ENCODE measurements at regions not wholly inside any gene's neighbourhood (a gene's known extent, or its start where the extent isn't known, plus 50 kb on each side); places are given as distances from the start of the nearest gene placed in this dataset.

DNA sequence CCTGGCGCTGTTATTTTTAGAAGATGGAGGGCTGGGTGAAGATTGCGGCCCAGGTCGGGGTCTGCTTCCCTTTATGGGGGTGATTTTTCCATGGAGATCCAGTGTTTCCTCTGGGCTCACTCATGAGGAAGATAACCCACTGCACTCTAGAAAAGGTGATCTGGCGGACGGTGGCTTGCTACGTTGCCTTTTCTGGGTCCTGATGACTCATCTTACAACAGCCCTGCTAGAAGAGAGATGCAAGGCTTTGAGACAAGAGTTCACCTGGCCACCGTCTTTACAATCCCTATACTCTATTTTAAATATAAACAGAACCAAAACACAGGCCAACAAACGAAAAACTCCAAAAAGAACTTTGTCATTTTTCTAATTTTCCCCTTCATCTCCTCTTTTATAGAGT lies 182.1 kb upstream of the EXOC2 start:
- DNase-seq (ENCODE audit: low read depth), result no peak
- H3K4me3 ChIP-seq (ENCODE audit: control insufficient read depth, low read depth, low read length), result no peak overlapping the region
- TF ChIP-seq, protein P1, sequence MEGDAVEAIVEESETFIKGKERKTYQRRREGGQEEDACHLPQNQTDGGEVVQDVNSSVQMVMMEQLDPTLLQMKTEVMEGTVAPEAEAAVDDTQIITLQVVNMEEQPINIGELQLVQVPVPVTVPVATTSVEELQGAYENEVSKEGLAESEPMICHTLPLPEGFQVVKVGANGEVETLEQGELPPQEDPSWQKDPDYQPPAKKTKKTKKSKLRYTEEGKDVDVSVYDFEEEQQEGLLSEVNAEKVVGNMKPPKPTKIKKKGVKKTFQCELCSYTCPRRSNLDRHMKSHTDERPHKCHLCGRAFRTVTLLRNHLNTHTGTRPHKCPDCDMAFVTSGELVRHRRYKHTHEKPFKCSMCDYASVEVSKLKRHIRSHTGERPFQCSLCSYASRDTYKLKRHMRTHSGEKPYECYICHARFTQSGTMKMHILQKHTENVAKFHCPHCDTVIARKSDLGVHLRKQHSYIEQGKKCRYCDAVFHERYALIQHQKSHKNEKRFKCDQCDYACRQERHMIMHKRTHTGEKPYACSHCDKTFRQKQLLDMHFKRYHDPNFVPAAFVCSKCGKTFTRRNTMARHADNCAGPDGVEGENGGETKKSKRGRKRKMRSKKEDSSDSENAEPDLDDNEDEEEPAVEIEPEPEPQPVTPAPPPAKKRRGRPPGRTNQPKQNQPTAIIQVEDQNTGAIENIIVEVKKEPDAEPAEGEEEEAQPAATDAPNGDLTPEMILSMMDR (IDR thresholded peaks at IDR 0.05; ENCODE audit: control insufficient read depth, insufficient read depth, low read depth, low read length, missing control alignments), result no peak

DNA sequence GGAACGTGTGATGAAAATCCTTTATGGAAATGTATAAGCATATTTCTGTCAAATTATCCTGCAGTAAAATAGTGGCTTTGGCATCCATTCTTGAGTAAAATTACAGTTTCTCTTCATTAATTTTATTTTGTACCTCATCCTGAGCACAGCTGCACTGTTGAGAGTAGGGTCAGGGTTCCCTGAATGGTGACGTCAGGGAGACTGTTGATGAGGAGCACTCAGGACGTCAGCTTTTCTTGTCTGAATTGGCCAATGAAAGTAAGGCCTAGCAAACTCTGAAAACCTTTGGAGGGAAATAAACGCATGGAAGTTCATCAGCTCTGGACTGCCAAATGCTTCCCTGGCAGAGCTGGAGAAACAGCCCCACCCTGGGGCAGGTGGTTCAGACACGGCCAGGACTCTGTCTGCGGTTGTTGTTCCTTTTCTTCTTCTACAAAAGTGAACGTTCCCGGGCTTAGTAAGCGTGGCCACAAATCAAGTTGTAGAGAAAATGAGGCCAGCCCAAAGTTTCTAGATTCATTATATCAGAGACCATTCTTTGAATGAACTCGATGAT lies 179.7 kb upstream of the EXOC2 start:
- no peak overlapping the region for H3K4me3 ChIP-seq (ENCODE audit: control insufficient read depth, low read depth, low read length)
- no peak for DNase-seq (ENCODE audit: low read depth)
- TF ChIP-seq, protein P1 (IDR thresholded peaks at IDR 0.05; ENCODE audit: control insufficient read depth, insufficient read depth, low read depth, low read length, missing control alignments), result no peak

DNA sequence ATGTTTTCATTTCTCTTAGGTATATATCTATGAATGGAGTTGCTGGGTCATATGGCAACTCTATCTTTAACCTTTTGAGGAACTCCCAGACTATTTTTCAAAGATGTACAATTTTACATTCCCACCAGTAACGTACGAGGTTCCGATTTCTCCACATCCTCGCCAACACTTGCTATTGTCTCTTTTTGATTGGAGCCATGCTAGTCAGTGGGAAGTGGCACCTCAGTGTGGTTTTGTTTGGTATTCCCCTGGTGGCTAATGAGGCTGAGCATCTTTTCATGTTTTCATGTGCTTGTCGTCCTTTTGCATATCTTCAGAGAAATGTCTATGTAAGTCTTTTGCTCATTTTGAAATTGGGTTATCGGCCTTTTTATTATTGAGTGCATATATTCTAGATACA lies 178.6 kb upstream of the EXOC2 start:
- no peak for DNase-seq (ENCODE audit: low read depth)
- H3K4me3 ChIP-seq (ENCODE audit: control insufficient read depth, low read depth, low read length), result no peak overlapping the region
- TF ChIP-seq, protein P1 (IDR thresholded peaks at IDR 0.05; ENCODE audit: control insufficient read depth, insufficient read depth, low read depth, low read length, missing control alignments), result no peak

DNA sequence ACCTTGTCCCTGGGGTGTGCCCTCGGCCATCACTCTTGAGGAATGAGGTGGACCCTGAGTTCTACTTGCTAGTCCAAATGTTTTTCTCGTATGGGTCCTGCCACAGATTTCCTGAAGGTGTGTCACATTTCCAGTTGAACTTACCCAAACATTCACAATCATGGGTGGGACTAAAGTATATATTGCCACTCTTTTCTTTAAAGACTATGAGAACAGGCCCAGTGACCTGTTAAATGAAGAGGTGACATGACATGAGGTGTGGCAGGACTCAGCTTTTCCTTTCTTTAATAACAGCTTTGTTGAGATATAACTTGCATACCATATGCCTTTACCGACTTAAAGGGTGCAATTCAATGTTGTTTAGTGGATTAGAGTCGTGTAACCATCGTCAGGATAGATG lies 177.2 kb upstream of the EXOC2 start:
- TF ChIP-seq, protein P1 (IDR thresholded peaks at IDR 0.05; ENCODE audit: control insufficient read depth, insufficient read depth, low read depth, low read length, missing control alignments), result no peak
- DNase-seq (ENCODE audit: low read depth), result no peak
- no peak overlapping the region for H3K4me3 ChIP-seq (ENCODE audit: control insufficient read depth, low read depth, low read length)

DNA sequence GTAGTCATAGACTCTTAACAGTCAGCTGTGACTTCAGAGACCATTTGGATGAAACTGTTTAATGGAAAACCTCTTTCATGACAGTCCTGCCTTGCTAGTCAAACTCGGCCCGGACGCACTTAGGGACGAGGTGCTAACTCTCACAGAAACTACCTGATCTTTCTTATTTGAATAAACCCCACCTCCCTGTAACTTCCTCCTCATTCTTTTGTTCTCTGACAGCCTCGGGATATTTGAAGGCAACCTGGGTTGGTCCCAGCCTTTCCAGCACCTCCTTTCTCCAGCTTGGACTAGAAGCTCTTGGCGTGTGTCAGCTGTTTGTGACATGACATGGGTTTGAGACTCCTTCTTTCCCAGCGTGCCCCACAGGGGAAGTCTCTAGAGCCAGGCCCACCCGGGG lies 175.3 kb upstream of the EXOC2 start:
- DNase-seq (ENCODE audit: low read depth), result no peak
- TF ChIP-seq, protein P1 (IDR thresholded peaks at IDR 0.05; ENCODE audit: control insufficient read depth, insufficient read depth, low read depth, low read length, missing control alignments), result no peak
- H3K4me3 ChIP-seq (ENCODE audit: control insufficient read depth, low read depth, low read length), result no peak overlapping the region

DNA sequence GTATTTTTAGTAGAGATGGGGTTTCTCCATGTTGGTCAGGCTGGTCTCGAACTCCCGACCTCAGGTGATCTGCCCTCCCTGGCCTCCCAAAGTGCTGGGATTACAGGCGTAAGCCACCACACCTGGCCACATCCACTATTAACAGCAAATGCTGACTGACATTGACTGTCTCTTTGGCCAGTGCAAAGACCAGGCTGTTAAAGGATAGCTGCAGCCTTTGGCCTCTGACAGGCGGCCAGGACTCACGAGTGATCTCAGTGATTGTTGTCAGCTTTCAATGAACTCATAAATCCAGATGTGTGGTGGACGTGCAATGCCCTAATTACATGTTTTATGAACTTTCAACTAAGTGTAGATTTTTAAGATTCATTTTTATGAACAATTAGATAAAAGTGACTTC lies 174.4 kb upstream of the EXOC2 start:
- DNase-seq (ENCODE audit: low read depth), result no peak
- H3K4me3 ChIP-seq (ENCODE audit: control insufficient read depth, low read depth, low read length), result no peak overlapping the region
- TF ChIP-seq, protein P1 (IDR thresholded peaks at IDR 0.05; ENCODE audit: control insufficient read depth, insufficient read depth, low read depth, low read length, missing control alignments), result no peak

DNA sequence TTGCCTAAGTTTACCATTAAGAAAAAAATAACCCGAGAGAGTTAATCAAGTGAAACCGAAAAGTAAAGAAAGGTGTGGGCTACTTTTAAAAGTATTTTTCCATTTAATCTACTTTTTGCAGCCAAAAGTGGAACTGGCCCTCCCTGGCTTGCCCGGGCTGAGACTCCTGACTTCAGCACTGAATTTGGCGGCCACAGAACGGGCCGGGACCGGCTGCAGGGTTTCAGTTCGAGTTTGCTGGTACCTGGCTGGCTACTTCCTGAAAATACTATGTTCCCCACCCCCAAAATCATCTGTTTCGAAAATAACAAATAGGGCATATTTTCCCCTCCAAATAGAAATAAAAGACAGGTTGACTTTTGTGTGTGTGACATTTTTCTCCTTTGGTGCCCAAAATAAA lies 173.4 kb upstream of the EXOC2 start:
- no peak overlapping the region for H3K4me3 ChIP-seq (ENCODE audit: control insufficient read depth, low read depth, low read length)
- no peak for DNase-seq (ENCODE audit: low read depth)
- TF ChIP-seq, protein P1 (IDR thresholded peaks at IDR 0.05; ENCODE audit: control insufficient read depth, insufficient read depth, low read depth, low read length, missing control alignments), result no peak
